ENCODE measurements at regions not wholly inside any gene's neighbourhood (a gene's known extent, or its start where the extent isn't known, plus 50 kb on each side); places are given as distances from the start of the nearest gene placed in this dataset.

- WGBS, 4 donors = 88 to 97% (median 93%) methylated on average over 2 of the region's 2 CpGs
- no peaks in the 10 kb centered on the region for H3K9me3 ChIP-seq (replicated peaks in 1 of 3)
- H3K4me1 ChIP-seq (replicated peaks in 1 of 2) = peaks cover 9% of the 10 kb centered on the region in 2 donors
- no peak overlapping the region for H3K27ac ChIP-seq
- intact Hi-C loops (cut with DNase I) = no loop called here
- no peaks in the 10 kb centered on the region for H3K27me3 ChIP-seq
- H3K36me3 ChIP-seq (replicated peaks in 1 of 2) = no peaks in the 10 kb centered on the region
- H3K4me3 ChIP-seq = no peak overlapping the region
- TF ChIP-seq POLR2A (IDR thresholded peaks at IDR 0.05) (no peak), CTCF (IDR thresholded peaks at IDR 0.05) (no peak)
- no peak for DNase-seq
Observed at GRCh38 chr10:31131251-31131650, 99.6 kb upstream of the ZNF438 start.

- Histone ChIP-seq H3K27ac (peak overlapping the region in 1 of 5 donors; percentile 83), H3K9me3 (replicated peaks in 1 of 3) (no peaks in the 10 kb centered on the region), H3K36me3 (replicated peaks in 1 of 2) (no peaks in the 10 kb centered on the region), H3K27me3 (no peaks in the 10 kb centered on the region), H3K4me1 (replicated peaks in 1 of 2) (peaks cover 9% of the 10 kb centered on the region in 2 donors), H3K4me3 (no peak overlapping the region)
- TF ChIP-seq CTCF (IDR thresholded peaks at IDR 0.05) (no peak), POLR2A (IDR thresholded peaks at IDR 0.05) (no peak)
- 89 to 96% (median 91%) methylated on average over 6 of the region's 6 CpGs for WGBS, 4 donors
- intact Hi-C loops (cut with DNase I) = no loop called here
- no peak for DNase-seq
Observed at GRCh38 chr10:31132681-31133244, 101.1 kb upstream of the ZNF438 start.

- WGBS, 4 donors = 38 to 46% (median 43%) methylated on average over 12 to 17 of the region's 17 CpGs
- no peak for DNase-seq
- peak overlapping the region in 2 of 4 donors; percentile 13 to 64 for H3K4me3 ChIP-seq
- peaks cover 9% of the 10 kb centered on the region in 2 donors for H3K4me1 ChIP-seq (replicated peaks in 1 of 2)
- H3K27ac ChIP-seq = peak overlapping the region in 3 of 5 donors; percentile 52 to 88 (median 83)
- no peak for TF ChIP-seq POLR2A (IDR thresholded peaks at IDR 0.05)
- TF ChIP-seq CTCF (IDR thresholded peaks at IDR 0.05) = no peak
- no peaks in the 10 kb centered on the region for H3K9me3 ChIP-seq (replicated peaks in 1 of 3)
- no peaks in the 10 kb centered on the region for H3K27me3 ChIP-seq
- no peaks in the 10 kb centered on the region for H3K36me3 ChIP-seq (replicated peaks in 1 of 2)
- intact Hi-C loops (cut with DNase I) = no loop called here
Observed at GRCh38 chr10:31133251-31133791, 101.7 kb upstream of the ZNF438 start.

GRCh38 chr10:31133792-31134310 is 102.2 kb upstream of the ZNF438 start:
- Histone ChIP-seq H3K4me3 (peak overlapping the region in 2 of 4 donors; percentile 13 to 64), H3K36me3 (replicated peaks in 1 of 2) (no peaks in the 10 kb centered on the region), H3K27me3 (no peaks in the 10 kb centered on the region), H3K27ac (peak overlapping the region in 4 of 5 donors; percentile 43 to 88 (median 68)), H3K9me3 (replicated peaks in 1 of 3) (no peaks in the 10 kb centered on the region), H3K4me1 (replicated peaks in 1 of 2) (peaks cover 9% of the 10 kb centered on the region in 2 donors)
- peak; percentile 66 to 87 (median 81) for DNase-seq
- TF ChIP-seq POLR2A (IDR thresholded peaks at IDR 0.05) (peak; percentile 37 to 49), CTCF (IDR thresholded peaks at IDR 0.05) (no peak)
- 0 to 8% (median 2%) methylated on average over 7 to 37 of the region's 37 CpGs for WGBS, 4 donors
- intact Hi-C loops (cut with DNase I) = no loop called here

All from adrenal gland (tissue), 9 donors.